Embryonic facial prominence (tissue), 1 donor: ENCODE measurements at regions not wholly inside any gene's neighbourhood (a gene's known extent, or its start where the extent isn't known, plus 50 kb on each side); places are given as distances from the start of the nearest gene placed in this dataset.
"Not testable (repeated sequence)": the region's sequence is repeated elsewhere in the genome, so short reads cannot be mapped to it uniquely, and the experiment has no call there.

Experiments
- DNase-seq: peaks from one replicate; pipeline ENCODE4 v3.0.0-alpha.2; 2016; ENCODE audit errors: extremely low spot score

DNA sequence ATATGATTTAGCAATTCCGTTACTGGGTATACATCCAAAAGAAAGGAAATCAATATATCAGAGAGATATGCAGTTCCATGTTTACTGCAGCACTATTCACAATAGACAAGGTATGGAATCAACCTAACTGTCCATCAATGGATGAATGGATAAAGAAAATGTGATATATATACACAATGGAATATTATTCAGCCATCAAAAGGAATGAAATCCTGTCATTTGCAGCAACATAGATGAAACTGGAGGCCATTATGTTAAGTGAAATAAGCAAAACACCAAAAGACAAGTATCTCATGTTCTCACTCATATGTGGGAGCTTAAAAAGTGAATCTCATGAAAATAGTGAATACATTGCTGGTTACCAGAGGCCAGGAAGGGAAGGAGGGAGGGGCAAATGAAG is 390.8 kb downstream of the ZFHX3 start:
- no peak for DNase-seq

- DNase-seq: no peak
Observed at GRCh38 chr16:72654535-72654934, 393.4 kb downstream of the ZFHX3 start.

GRCh38 chr16:72649254-72649944 is 398.5 kb downstream of the ZFHX3 start:
- no peak for DNase-seq

DNA sequence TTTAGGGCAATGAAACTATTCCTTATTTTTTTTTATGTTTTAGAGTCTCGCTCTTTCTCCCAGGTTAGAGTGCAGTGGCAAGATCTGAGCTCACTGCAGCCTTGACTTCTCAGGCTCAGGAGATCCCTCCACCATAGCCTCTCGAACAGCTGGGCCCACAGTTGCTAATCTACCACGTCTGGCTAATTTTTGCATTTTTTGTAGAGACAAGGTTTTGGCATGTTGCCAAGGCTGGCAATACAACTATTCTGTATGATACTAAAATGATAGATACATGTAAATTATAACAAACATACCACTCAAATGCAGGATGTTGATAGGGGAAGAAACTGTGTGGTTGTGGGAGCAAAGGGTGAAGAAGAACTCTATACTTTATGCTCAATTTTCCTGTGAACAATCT is 401.3 kb downstream of the ZFHX3 start:
- DNase-seq: no peak

DNA sequence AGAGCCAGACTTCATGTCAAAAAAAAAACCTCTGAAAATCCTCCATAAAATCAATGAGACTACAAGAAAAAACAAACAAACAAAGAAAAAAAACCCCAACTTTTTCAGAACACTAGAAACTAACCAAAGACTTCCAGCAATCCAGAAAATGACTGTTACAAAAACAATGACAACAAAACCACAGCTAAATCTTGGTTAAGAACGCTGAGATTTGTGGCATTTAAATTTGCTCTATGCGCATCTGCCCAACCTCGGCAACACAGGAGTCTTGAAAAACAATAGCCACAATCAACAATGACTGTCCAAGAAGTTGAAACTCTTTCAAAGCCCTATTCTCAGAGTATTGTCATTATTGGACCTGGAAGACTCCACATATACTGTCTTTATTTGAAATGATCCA is 402.4 kb downstream of the ZFHX3 start:
- no peak for DNase-seq

GRCh38 chr16:72644911-72645310 is 403.0 kb downstream of the ZFHX3 start:
- no peak for DNase-seq

GRCh38 chr16:72639494-72639893 is 408.4 kb downstream of the ZFHX3 start:
- DNase-seq: no peak

DNA sequence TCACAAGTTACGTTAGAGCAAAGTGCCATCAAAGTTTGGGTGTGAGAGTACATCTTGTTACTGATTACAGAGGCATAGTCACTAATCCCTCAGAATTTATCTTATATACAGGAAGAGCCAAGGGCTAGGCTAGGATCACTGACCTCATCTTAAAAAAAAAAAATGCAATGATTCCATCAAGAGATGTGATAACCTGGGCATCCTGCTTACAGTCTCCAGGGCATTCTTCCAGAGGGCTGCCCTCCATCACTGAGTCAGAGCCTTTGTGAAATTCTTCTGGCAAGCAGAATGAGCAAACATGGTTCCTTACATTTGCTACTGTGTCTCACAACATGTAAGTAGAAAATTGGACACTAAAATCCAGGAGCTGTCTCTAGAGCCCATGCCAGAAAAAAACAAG is 410.6 kb downstream of the ZFHX3 start:
- DNase-seq: no peak

- DNase-seq: no peak
Observed at GRCh38 chr16:72635694-72636093, 412.2 kb downstream of the ZFHX3 start.

GRCh38 chr16:72635104-72635503 is 412.8 kb downstream of the ZFHX3 start:
- no peak for DNase-seq

DNA sequence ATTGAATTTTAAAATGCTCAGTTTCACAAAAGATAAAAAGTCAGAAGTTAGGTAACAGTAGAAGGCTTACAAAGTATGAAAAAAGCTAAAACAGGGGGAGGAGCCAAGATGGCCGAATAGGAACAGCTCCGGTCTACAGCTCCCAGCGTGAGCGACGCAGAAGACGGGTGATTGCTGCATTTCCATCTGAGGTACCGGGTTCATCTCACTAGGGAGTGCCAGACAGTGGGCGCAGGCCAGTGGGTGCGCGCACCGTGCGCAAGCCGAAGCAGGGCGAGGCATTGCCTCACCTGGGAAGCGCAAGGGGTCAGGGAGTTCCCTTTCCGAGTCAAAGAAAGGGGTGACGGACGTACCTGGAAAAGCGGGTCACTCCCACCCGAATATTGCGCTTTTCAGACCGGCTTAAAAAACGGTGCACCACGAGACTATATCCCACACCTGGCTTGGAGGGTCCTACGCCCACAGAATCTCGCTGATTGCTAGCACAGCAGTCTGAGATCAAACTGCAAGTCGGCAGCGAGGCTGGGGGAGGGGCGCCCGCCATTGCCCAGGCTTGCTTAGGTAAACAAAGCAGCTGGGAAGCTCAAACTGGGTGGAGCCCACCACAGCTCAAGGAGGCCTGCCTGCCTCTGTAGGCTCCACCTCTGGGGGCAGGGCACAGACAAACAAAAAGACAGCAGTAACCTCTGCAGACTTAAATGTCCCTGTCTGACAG is 420.6 kb downstream of the ZFHX3 start:
- not testable (repeated sequence) for DNase-seq

DNA sequence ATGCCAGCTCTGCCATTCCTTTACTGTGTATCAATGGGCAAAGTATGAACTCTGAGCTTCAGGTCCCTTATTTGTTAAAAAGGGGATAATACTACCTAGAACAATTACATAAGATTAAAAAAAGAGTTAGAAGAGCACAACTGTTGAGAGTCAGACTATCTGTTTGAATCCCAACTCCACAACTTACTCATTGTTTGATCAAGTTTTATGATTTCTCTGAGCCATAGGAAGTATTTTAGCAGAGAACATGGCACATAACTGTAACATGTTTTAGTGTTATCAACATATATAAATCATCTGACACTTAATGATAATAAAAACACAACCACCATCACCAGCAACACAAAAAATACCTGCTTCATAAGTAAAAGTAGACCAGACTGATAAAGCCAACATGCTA is 421.3 kb downstream of the ZFHX3 start:
- DNase-seq: no peak

GRCh38 chr16:72621651-72622050 is 426.3 kb downstream of the ZFHX3 start:
- DNase-seq: no peak

DNA sequence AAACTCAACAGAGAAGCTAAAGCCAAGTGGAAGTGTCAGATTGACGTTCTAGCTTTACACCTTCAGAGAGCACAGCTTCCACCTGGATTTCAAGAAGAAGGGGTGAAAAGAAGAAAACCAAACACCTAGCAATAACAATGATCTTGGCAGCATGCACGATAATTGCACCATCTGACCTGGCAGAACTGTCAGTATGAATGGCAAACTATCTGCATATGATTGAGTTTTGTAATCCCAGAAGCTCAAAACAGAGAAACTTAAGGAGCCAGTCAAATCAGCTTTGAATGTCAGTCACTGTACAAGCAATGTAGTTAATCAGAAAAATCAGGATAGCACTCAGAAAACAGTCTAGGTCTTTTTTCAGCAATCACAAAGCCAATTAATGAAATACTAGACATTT is 427.1 kb downstream of the ZFHX3 start:
- no peak for DNase-seq

- no peak for DNase-seq
Observed at GRCh38 chr16:72620348-72620747, 427.6 kb downstream of the ZFHX3 start.

DNA sequence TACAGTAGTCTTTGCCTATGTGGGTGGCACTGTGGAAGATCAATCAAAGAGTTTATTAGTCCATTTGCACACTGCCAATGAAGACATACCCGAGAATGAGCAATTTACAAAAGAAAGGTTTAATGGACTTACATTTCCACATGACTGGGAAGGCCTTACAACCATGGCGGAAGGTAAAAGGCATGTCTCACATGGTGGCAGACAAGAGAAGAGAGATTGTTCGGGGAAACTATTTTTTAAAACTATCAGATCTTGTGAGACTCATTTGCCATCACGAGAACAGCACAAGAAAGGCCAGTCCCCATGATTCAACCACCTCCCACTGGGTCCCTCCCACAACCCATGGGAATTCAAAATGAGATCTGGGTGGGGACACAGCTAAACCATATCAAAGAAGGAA is 432.1 kb downstream of the ZFHX3 start:
- DNase-seq: no peak

DNA sequence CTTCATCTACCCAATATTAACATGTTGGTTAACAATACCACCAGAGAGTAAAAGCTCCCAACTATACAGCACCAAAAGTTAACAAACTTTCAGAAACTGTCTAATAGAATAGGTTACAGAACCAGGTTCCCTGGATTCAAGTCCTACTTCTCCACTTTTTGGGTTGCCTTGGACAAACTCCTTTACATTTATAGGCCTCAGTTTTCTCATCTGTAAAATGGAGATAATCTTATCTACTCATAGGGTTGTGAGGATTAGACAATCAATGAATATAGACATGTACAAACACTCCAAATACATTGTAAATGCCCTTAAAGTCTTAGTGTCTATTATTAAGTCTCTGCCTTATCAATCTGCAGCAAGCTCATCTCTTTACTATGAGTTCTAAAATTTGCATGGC is 435.2 kb downstream of the ZFHX3 start:
- no peak for DNase-seq

DNA sequence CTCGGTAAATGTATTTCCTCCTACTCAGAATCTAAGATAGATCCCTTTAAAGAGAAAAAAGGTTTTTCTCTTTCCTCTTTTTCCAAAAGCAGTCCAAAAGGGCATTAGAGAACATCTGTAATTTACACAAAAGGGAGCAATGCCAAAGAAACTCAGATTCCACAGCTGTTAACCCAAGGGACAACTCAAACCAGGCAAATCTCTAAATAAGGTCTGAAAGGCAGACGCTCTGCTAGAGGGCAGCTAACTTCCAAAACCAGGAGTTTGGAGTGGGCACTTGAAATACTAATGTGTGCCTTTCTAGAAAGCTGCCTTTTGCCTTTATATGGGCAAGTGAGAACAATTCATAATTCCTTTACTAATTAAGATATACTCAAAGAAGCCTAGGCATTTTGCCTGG is 435.7 kb downstream of the ZFHX3 start:
- peak; percentile 7 for DNase-seq

GRCh38 chr16:72609933-72610332 is 438.0 kb upstream of the PMFBP1 start:
- no peak for DNase-seq

GRCh38 chr16:72609066-72609465 is 437.1 kb upstream of the PMFBP1 start:
- DNase-seq: no peak

GRCh38 chr16:72604375-72604774 is 432.4 kb upstream of the PMFBP1 start:
- DNase-seq: no peak

DNA sequence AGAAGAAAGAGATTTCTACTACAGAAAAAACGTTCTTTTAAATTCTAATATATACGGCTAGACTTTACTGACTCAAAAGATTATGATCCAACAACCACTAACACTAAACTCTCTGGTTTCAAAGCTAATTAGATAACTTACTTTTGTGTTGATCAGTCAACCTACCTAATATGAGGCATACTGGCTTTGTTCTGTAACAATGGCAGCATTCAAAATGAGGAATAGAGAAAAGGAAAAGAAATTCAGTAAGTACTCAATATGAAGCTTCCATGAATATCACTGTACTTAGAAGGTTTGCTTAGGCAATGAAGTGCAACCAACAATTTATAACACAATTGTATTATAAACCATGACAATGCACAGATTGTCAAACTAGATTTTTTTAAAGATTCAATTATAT is 430.5 kb upstream of the PMFBP1 start:
- no peak for DNase-seq

DNA sequence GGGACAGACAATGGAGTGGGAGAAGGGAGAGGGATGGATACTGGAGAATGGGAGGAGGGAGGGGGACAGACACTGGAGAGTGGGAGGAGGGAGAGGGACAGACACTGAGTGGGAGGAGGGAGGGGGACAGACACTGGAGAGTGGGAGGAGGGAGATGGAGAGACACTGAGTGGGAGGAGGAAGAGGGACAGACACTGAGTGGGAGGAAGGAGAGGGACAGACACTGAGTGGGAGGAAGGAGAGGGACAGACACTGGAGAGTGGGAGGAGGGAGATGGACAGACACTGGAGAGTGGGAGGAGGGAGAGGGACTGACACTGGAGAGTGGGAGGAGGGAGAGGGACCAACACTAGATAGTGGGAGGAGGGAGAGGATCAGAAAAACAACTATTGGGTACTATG is 426.7 kb upstream of the PMFBP1 start:
- no peak for DNase-seq

- no peak for DNase-seq
Observed at GRCh38 chr16:72597938-72598337, 426.0 kb upstream of the PMFBP1 start.
